Right hindlimb (tissue), 1 donor: ENCODE measurements at regions not wholly inside any gene's neighbourhood (a gene's known extent, or its start where the extent isn't known, plus 50 kb on each side); places are given as distances from the start of the nearest gene placed in this dataset.

Experiments
- DNase-seq: peaks from one replicate; pipeline ENCODE4 v3.0.0-alpha.2; 2018

GRCh38 chr4:147368948-147369347 is 111.9 kb upstream of the EDNRA start:
- DNase-seq = no peak

DNA sequence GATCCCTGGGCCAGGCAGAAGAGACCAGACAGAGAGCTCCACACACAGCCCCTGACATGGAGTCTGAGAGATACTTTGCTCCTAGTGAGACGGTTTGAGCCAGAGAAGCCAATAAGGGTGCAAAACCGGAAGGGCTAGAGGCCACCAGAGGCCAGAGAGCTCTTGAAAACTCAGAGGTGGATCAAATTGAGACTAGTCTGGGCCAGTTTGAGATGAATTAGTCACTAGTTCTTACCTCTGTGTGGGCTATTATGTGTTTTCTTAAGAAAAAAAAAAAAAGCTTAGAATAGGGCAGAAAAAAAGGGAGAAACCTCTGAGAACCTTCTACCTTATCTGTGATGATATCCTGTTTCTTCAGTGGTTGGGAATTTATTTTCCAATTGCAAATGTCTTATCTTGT is 110.4 kb upstream of the EDNRA start:
- no peak for DNase-seq

- DNase-seq = no peak
Observed at GRCh38 chr4:147370881-147371280, 110.0 kb upstream of the EDNRA start.

- no peak for DNase-seq
Observed at GRCh38 chr4:147371661-147372060, 109.2 kb upstream of the EDNRA start.

DNA sequence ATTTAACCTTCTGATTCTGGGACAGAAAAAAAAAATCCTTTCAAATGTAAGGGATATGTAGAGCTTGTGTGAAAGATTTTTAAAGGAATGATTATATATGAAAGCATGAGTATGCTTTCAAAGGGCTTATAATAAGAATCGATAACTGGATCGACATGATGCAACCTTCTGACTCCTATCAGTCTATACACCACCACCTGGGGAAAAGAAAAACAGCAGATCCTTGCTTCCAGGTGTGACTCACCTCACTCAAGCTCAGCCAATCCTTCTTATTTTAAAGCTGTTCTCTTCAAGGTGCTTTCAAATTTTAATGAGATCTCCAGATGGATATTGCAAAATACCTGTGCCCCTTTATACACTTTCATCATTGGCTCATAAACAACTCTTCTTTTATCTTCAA is 102.1 kb upstream of the EDNRA start:
- DNase-seq = no peak

DNA sequence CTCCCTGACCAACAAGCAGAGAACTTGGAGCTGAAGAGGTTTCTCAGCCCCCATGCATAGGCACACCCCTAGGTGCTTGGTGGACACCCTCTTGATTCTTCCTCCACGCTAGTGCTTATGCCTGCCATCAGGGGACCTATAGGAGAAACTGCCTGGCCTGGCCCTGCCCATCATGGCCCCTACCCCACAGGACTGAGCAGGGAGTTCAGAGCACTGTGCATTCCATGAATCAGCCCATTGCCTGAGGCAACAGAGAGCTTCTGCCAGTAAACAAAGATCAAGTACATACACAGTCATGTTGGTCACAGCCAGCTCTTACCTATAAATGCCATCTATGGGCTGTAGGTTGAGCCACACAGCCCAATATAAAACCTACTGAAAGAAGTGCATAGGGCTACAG is 99.1 kb upstream of the EDNRA start:
- DNase-seq = no peak

DNA sequence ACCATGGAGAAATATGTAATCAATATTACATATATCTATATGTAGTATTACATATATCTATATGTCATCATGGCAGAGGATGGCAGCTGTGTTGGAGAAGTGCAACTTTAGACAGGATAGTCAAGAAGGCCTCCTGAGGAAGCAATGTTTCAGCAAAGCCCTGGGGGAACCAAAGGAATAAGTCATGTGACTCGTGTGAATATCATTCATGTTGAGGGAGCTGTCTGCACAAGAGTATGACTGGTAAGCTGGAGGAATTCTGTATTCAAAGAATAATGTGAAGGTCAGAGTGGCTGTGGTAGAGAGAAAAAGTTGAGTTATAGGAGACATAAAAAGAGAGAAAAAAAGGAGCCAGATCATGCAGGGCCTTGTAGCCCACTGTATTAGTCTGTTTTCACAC is 92.9 kb upstream of the EDNRA start:
- no peak for DNase-seq

- no peak for DNase-seq
Observed at GRCh38 chr4:147396105-147396504, 84.8 kb upstream of the EDNRA start.

DNA sequence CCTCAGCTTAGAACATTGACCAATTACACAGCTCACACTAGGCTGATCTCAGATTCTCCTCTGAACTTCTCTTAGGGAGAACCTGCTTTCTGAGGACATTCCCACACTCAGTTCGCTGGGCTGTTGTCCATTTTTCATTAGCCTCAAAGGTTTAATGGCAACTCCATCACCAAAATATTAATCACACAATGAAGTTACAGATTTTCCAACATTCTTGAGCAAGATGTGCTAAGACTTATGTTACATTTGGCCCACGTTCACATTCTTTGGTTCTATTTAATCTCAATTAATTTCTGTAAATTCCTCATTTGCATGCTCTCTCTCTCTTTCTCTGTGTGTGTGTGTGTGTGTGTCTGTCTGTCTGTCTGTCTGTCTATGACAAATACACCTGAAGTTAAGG is 82.3 kb upstream of the EDNRA start:
- DNase-seq = no peak

DNA sequence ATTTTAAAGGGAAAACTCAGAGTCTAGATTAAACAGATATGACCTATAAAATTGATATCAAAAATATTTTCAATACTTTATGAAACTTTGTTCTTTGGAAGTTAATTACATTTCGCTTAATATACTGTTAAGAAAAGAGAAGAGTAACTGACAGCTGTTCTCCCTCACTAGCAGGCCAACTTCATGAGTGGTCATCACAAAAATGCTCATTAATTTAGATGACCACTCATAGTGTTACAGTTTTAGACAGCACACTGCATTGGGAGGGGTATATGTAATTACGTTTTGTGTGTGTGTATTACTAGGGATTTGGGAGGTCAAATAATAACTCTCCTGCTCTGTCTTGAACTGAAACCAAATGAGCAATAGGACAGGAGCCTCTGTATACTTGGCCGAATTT is 80.2 kb upstream of the EDNRA start:
- DNase-seq = no peak

GRCh38 chr4:147401221-147401620 is 79.7 kb upstream of the EDNRA start:
- no peak for DNase-seq

DNA sequence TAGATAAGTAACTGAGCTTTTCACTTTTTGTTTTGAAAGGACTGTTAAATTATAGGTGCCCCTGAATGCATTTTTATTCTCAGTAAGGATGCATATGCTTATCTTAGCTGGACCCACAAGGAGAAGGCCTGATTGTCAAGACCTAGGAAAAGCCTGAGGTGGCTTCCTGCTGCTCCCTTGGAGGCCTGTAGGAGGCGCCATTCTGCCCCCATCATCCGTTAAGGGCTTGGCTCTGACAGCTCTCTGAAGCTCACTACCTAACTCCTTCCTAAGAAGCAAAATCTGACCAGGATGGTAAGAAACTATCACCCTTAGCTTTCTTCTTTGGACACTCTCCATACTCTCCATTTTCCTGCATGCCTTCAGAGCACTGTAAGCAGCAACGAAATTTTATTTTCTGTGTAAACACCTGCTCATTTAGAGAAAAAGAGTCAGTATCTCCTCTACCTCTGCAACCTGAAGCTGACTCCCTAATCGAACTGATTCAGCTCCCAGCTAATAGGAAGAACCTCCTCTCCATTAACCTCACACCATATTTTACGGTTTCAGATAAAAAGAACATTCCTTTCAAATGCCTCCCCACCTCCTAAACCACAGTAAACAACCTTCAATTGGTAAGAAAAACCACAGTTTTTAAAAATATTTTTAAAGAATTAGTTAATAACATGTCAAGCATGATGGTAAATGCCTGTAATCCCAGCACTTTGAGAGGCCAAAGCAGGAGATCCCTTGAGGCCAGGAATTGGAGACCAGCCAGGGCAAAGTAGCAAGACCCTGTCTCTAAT is 73.4 kb upstream of the EDNRA start:
- peak; percentile 20 for DNase-seq

DNA sequence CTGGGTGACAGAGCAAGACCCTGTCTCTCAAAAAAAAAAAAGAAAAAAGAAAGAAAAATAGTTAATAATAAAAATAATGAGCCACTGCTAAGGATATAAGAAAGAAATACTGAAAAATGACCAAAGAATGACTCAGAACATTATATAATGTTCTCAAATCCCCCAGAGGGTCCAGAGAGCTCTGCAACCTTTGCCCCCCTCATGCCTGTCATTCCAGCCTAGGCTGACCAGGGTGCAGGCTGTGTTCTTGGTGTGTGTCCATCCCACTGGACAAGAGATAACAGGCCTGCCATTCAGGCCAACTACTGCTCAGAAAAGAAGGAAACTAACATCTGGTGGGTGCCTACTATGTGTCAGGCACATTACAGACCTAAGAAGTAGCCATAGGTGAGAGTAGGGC is 72.7 kb upstream of the EDNRA start:
- DNase-seq = no peak

DNA sequence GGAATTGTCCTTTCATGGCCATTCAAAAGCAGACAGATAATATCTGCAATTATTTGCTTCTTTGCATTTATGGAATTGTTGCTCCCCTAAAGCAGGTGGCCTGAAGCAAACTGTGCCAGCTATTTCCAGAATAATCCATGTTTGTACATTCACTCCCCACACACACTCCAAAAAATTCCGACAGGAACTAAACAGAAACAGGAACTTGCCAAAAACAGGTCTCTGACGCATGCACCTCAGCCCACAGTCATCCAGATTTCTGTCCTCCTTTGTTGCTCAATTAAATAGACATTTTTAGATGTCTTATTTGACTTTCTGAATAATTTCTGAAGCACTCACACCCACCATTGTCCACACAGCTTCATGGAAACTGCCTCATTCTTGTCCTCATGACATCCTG is 71.5 kb upstream of the EDNRA start:
- DNase-seq = no peak

DNA sequence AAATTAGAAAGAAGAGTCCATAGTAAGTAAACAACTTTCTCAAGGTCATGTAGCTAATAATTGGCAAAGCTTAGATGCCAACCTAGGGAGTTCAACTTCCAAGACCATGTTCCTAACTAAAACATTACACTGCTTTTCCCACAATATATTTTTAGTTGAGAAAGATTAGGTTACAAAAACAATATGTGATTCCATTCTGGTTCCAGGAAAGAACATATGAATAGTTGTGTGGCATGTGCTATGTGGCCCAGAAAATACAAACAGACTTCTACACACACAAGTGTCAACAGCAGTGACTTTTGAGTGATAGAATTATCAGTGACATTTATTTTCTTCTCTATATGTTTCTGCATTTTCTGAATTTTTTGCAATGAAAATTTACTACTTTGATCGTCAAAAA is 62.7 kb upstream of the EDNRA start:
- DNase-seq = no peak

- DNase-seq = no peak
Observed at GRCh38 chr4:147421456-147421855, 59.4 kb upstream of the EDNRA start.

GRCh38 chr4:147423229-147423628 is 57.7 kb upstream of the EDNRA start:
- no peak for DNase-seq

DNA sequence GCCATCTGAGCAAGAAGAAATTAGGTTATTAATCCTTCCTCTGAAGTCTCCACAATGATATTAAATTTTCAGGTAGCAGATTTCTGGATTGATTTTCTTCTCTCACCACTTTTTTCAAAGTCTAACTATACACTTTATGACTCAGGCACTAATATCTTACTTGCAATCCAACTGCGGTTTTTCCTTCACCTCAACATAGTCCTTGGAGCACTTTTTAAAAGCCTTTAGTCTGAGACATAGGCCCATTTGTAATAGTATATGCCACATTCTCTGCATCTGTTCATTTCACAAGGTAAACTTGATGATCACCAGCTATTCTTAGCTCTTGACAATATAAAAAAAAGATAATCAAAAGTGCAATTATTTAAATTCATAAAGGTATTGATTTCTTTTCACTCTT is 55.9 kb upstream of the EDNRA start:
- DNase-seq = no peak

GRCh38 chr4:147428583-147428982 is 52.3 kb upstream of the EDNRA start:
- no peak for DNase-seq

DNA sequence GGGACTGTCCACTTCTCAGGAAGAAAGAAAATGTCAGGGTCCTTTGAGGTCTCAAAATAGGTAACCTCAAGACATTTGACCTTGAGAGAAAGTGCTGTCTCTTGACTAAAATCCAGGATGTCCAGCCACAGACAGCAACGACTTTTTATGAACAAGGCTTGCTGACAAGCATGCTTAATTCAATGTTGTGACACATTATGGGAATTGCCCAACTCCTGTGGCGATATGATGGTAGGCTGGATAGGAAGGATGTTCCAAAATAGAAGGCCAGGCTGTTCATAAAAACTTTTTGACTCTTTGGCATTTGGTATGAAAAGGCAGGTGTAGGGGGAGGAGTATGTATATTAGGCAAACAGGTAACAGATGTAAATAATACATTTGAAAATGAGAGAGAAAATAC is 50.8 kb upstream of the EDNRA start:
- no peak for DNase-seq
